Right lobe of liver (tissue), 6 donors: ENCODE measurements at regions not wholly inside any gene's neighbourhood (a gene's known extent, or its start where the extent isn't known, plus 50 kb on each side); places are given as distances from the start of the nearest gene placed in this dataset.
"Not testable (repeated sequence)": the region's sequence is repeated elsewhere in the genome, so short reads cannot be mapped to it uniquely, and the experiment has no call there.

Experiments
- ATAC-seq, 4 donors: fragments of 200-7000 bp; cut with Tn5 transposase; one replicate each; pipeline ENCODE4 v1.9.1; 2020; ENCODE audit warnings: mild to moderate bottlenecking in 4 of 4, moderate library complexity in 4 of 4
- DNase-seq, 3 donors: peaks; one replicate each; pipeline ENCODE4 v3.0.0-alpha.2; 2020
- H3K27ac ChIP-seq, 3 donors: fragments of 200-600 bp; one replicate each; pipeline ENCODE4 v1.8.0; 2022
- H3K27me3 ChIP-seq, 2 donors: fragments of 200-600 bp; one replicate each; pipeline ENCODE4 v1.8.0; 2022
- H3K36me3 ChIP-seq, 4 donors: fragments of 200-600 bp; sonication (generic) in 1 of 4; one replicate each; pipeline versions ENCODE4 v1.5.1 to v1.8.0; 2017 to 2022; ENCODE audit warnings: control low read depth in 1 of 4
- H3K4me1 ChIP-seq, 4 donors: fragments of 200-600 bp; sonication (generic) in 1 of 4; one replicate each; pipeline versions ENCODE4 v1.5.1 to v1.8.0; 2017 to 2022; ENCODE audit warnings: control low read depth in 1 of 4
- H3K4me3 ChIP-seq, 3 donors: fragments of 200-600 bp; one replicate each; pipeline ENCODE4 v1.8.0; 2022
- H3K9me3 ChIP-seq, 4 donors: fragments of 200-600 bp; sonication (generic) in 1 of 4; one replicate each; pipeline versions ENCODE4 v1.5.1 to v1.8.0; 2017 to 2022; ENCODE audit warnings: control low read depth in 1 of 4
- POLR2A ChIP-seq: fragments of 450-650 bp; IDR thresholded peaks from one replicate; pipeline ENCODE4 v1.6.1; 2017; ENCODE audit warnings: antibody characterized with exemption, mild to moderate bottlenecking
- WGBS: methylation state at CpG from one replicate; pipeline ENCODE4 v1.1.6; 2018; ENCODE audit warnings: low coverage, low lambda C conversion rate; ENCODE audit not compliant: insufficient coverage; ENCODE audit errors: missing lambda C conversion rate; 5-methylcytosine and 5-hydroxymethylcytosine counted together
- intact Hi-C, 2 donors: fragments of 100-400 bp; cut with DNase I; formaldehyde crosslinking; loops; one replicate each; pipeline versions ENCODE4 v1.11.2 to v1.14.1; 2022
- TF ChIP-seq, protein P1 (sequence below), 4 donors: fragments of 200-600 bp in 3 of 4; fragments of 450-650 bp in 1 of 4; IDR thresholded peaks; one replicate each; pipeline versions ENCODE4 v1.5.1 to v1.8.0; 2016 to 2022; ENCODE audit warnings: antibody characterized with exemption in 4 of 4, mild to moderate bottlenecking in 2 of 4
- donor health status: DM: no; HTN: yes; CAD: no.
- donor health status: DM: no; HTN: no; CAD: no.
- donor health status: DM: no; HTN: no; CAD: no.
- donor health status: DM: no; HTN: yes; CAD: no.
- donor health status: DM: no; HTN: yes; CAD: no.

DNA sequence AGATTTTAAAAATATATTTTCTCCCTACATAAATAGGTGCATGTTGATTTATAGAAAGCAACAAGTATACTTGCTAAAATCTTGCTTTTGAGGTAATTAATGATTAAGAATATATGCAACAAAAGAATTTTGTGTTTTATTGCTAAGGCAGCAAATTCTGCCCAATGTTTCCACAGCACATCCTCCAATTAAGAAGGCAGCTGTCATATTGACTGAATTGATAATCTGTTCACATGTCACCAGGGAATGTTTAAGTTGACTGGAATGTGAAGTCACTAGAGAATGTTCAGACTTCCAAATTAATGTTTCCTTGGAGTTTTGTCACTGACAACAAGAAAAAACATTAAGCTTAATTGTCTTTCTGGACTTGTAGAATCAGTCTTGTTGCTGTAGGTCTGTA lies 1602.7 kb upstream of the SLC39A10 start:
- H3K4me1 ChIP-seq, result no peaks in the 10 kb centered on the region
- H3K27me3 ChIP-seq, result no peaks in the 10 kb centered on the region
- no peak for ATAC-seq
- H3K27ac ChIP-seq, result no peak overlapping the region
- no peaks in the 10 kb centered on the region for H3K36me3 ChIP-seq
- TF ChIP-seq, protein P1, sequence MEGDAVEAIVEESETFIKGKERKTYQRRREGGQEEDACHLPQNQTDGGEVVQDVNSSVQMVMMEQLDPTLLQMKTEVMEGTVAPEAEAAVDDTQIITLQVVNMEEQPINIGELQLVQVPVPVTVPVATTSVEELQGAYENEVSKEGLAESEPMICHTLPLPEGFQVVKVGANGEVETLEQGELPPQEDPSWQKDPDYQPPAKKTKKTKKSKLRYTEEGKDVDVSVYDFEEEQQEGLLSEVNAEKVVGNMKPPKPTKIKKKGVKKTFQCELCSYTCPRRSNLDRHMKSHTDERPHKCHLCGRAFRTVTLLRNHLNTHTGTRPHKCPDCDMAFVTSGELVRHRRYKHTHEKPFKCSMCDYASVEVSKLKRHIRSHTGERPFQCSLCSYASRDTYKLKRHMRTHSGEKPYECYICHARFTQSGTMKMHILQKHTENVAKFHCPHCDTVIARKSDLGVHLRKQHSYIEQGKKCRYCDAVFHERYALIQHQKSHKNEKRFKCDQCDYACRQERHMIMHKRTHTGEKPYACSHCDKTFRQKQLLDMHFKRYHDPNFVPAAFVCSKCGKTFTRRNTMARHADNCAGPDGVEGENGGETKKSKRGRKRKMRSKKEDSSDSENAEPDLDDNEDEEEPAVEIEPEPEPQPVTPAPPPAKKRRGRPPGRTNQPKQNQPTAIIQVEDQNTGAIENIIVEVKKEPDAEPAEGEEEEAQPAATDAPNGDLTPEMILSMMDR (IDR thresholded peaks at IDR 0.05), result no peak
- no peak overlapping the region for H3K4me3 ChIP-seq
- H3K9me3 ChIP-seq, result no peaks in the 10 kb centered on the region
- DNase-seq, result no peak
- intact Hi-C loops, result no loop called here

DNA sequence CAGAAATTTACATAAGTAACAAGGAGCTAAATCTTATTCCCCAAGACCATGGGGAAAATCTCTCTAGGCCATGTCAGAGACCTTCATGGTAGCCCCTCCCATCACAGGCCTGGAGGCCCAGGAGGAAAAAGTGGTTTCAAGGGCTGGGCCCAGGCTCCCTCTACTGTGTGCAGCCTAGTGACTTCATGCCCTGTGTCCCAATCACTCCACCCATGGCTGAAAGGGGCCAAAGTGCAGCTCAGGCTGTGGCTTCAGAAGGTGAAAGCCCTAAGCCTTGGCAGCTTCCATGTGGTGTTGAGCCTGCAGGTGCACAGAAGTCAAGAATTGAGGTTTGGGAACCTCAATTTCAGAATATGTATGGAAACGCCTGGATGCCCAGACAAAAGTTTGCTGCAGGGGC lies 1612.7 kb upstream of the SLC39A10 start:
- H3K4me3 ChIP-seq, result no peak overlapping the region
- 60% methylated on average over 1 of the region's 1 CpG for WGBS
- no peak overlapping the region for H3K27ac ChIP-seq
- TF ChIP-seq POLR2A, result no peak
- TF ChIP-seq, protein P1 (IDR thresholded peaks at IDR 0.05), result no peak
- H3K36me3 ChIP-seq, result no peaks in the 10 kb centered on the region
- no peaks in the 10 kb centered on the region for H3K4me1 ChIP-seq
- ATAC-seq, result peak in 1 of 4 donors; percentile 28
- no peaks in the 10 kb centered on the region for H3K9me3 ChIP-seq
- intact Hi-C loops, result no loop called here
- H3K27me3 ChIP-seq, result no peaks in the 10 kb centered on the region
- no peak for DNase-seq

DNA sequence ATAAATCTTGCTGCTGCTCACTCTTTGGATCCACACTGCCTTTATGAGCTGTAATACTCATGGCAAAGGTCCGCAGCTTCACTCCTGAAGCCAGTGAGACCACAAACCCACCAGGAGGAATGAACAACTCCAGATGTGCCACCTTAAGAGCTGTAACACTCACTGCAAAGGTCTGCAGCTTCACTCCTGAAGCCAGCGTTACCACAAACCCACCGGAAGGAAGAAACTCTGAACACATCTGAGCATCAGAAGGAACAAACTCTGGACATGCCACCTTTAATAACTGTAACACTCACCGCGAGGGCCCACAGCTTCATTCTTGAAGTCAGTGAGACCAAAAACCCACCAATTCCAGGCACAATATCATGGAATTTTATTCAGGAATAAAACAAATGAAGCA lies 1635.9 kb upstream of the SLC39A10 start:
- H3K27me3 ChIP-seq, DNase-seq, H3K36me3 ChIP-seq, H3K4me3 ChIP-seq, H3K4me1 ChIP-seq, intact Hi-C loops, ATAC-seq, H3K27ac ChIP-seq, H3K9me3 ChIP-seq: not testable (repeated sequence)
- 84% methylated on average over 4 of the region's 5 CpGs for WGBS

DNA sequence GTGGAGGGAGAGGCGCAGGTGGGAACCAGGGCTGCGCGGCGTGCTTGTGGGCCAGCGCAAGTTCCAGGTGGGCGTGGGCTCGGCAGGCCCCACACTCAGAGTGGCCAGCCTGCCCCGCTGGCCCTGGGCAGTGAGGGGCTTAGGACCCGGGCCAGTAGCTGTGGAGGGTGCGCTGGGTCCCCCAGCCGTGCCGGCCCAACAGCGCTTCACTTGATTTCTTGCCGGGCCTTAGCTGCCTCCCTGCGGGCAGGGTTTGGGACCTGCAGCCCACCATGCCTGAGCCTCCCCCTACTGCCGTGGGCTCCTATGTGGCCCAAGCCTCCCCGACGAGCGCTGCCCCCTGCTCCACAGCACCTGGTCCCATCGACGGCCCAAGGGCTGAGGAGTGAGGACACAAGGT lies 1636.9 kb upstream of the SLC39A10 start:
- ATAC-seq (no peak), DNase-seq (no peak)
- H3K4me3 ChIP-seq, result no peak overlapping the region
- H3K4me1 ChIP-seq, result no peaks in the 10 kb centered on the region
- no peaks in the 10 kb centered on the region for H3K9me3 ChIP-seq
- H3K27ac ChIP-seq, result no peak overlapping the region
- H3K27me3 ChIP-seq, result no peaks in the 10 kb centered on the region
- intact Hi-C loops, result no loop called here
- H3K36me3 ChIP-seq, result no peaks in the 10 kb centered on the region
- TF ChIP-seq, protein P1 (IDR thresholded peaks at IDR 0.05), result no peak
- TF ChIP-seq POLR2A, result no peak
- WGBS, result 80% methylated on average over 1 of the region's 21 CpGs

DNA sequence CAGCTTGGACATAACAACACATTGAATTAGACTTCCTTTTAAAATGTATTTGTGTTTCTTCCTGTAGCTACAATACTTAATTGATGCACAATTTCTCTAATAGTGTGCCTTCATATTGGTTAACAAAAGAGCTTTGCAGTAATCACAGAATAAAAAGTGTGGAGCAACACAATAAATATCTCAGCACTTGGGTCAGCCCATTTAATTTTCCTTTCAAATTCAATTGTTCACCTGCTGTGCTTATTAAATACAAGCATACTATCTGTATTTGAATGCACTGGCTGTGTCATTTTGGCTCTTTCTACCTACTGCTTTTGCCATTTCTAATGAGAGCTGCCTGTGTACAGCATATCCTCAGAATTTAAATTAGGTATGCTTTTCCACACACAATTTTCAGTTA lies 1641.3 kb upstream of the SLC39A10 start:
- Histone ChIP-seq H3K36me3 (no peaks in the 10 kb centered on the region), H3K4me1 (no peaks in the 10 kb centered on the region), H3K27ac (no peak overlapping the region), H3K4me3 (no peak overlapping the region), H3K27me3 (no peaks in the 10 kb centered on the region), H3K9me3 (no peaks in the 10 kb centered on the region)
- DNase-seq (no peak), ATAC-seq (no peak)
- TF ChIP-seq POLR2A, result no peak
- TF ChIP-seq, protein P1 (IDR thresholded peaks at IDR 0.05), result no peak
- intact Hi-C loops, result no loop called here
